SK-N-DZ (cell line): ENCODE measurements at regions not wholly inside any gene's neighbourhood (a gene's known extent, or its start where the extent isn't known, plus 50 kb on each side); places are given as distances from the start of the nearest gene placed in this dataset.

ENCODE experiments used
- DNase-seq: peaks from one replicate; pipeline ENCODE4 v3.0.0-alpha.2; 2015; ENCODE audit warnings: low spot score

GRCh38 chr4:15270201-15270600 lies 157.6 kb upstream of the C1QTNF7 start:
- DNase-seq, result no peak

GRCh38 chr4:15286041-15286440 lies 141.8 kb upstream of the C1QTNF7 start:
- DNase-seq, result no peak

- DNase-seq, result no peak
Measured at GRCh38 chr4:15291122-15291521, 136.7 kb upstream of the C1QTNF7 start.

- DNase-seq, result no peak
Measured at GRCh38 chr4:15293711-15294110, 134.1 kb upstream of the C1QTNF7 start.

GRCh38 chr4:15294202-15294601 lies 133.6 kb upstream of the C1QTNF7 start:
- peak; percentile 89 for DNase-seq

GRCh38 chr4:15294832-15295231 lies 133.0 kb upstream of the C1QTNF7 start:
- DNase-seq, result peak; percentile 96

- DNase-seq, result peak; percentile 88
Measured at GRCh38 chr4:15295421-15296162, 132.2 kb upstream of the C1QTNF7 start.

GRCh38 chr4:15297344-15297743 lies 130.5 kb upstream of the C1QTNF7 start:
- no peak for DNase-seq

- DNase-seq, result no peak
Measured at GRCh38 chr4:15299627-15300026, 128.2 kb upstream of the C1QTNF7 start.

GRCh38 chr4:15303052-15303641 lies 124.7 kb upstream of the C1QTNF7 start:
- no peak for DNase-seq

- no peak for DNase-seq
Measured at GRCh38 chr4:15314974-15315373, 112.9 kb upstream of the C1QTNF7 start.

- no peak for DNase-seq
Measured at GRCh38 chr4:15317246-15317645, 110.6 kb upstream of the C1QTNF7 start.

GRCh38 chr4:15318621-15319348 lies 109.0 kb upstream of the C1QTNF7 start:
- no peak for DNase-seq

- DNase-seq, result no peak
Measured at GRCh38 chr4:15320121-15320678, 107.6 kb upstream of the C1QTNF7 start.

- no peak for DNase-seq
Measured at GRCh38 chr4:15322006-15322405, 105.8 kb upstream of the C1QTNF7 start.

GRCh38 chr4:15325987-15326386 lies 101.8 kb upstream of the C1QTNF7 start:
- DNase-seq, result no peak

GRCh38 chr4:15327311-15328298 lies 100.2 kb upstream of the C1QTNF7 start:
- DNase-seq, result no peak

GRCh38 chr4:15331930-15332329 lies 95.9 kb upstream of the C1QTNF7 start:
- DNase-seq, result no peak

- no peak for DNase-seq
Measured at GRCh38 chr4:15332377-15332776, 95.5 kb upstream of the C1QTNF7 start.

GRCh38 chr4:15333692-15334633 lies 93.9 kb upstream of the C1QTNF7 start:
- DNase-seq, result no peak
